ENCODE measurements at regions not wholly inside any gene's neighbourhood (a gene's known extent, or its start where the extent isn't known, plus 50 kb on each side); places are given as distances from the start of the nearest gene placed in this dataset.

GRCh38 chr21:14615359-14615974 is 69.4 kb upstream of the SAMSN1 start:
- TF ChIP-seq POLR2A (IDR thresholded peaks at IDR 0.05): no peak
- TF ChIP-seq, protein P1, sequence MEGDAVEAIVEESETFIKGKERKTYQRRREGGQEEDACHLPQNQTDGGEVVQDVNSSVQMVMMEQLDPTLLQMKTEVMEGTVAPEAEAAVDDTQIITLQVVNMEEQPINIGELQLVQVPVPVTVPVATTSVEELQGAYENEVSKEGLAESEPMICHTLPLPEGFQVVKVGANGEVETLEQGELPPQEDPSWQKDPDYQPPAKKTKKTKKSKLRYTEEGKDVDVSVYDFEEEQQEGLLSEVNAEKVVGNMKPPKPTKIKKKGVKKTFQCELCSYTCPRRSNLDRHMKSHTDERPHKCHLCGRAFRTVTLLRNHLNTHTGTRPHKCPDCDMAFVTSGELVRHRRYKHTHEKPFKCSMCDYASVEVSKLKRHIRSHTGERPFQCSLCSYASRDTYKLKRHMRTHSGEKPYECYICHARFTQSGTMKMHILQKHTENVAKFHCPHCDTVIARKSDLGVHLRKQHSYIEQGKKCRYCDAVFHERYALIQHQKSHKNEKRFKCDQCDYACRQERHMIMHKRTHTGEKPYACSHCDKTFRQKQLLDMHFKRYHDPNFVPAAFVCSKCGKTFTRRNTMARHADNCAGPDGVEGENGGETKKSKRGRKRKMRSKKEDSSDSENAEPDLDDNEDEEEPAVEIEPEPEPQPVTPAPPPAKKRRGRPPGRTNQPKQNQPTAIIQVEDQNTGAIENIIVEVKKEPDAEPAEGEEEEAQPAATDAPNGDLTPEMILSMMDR (IDR thresholded peaks at IDR 0.05): no peak

Measured in prostate gland (tissue), 2 donors.